Calu3 (cell line): ENCODE measurements at regions not wholly inside any gene's neighbourhood (a gene's known extent, or its start where the extent isn't known, plus 50 kb on each side); places are given as distances from the start of the nearest gene placed in this dataset.

Experiments used
- BruUV-seq: library from RNA; stranded (reverse); fragments of 400-500 nt; replicated peaks from 2 replicates; lab custom pipeline; 2021; lab: Mats Ljungman, UMichigan
- CTCF ChIA-PET: fragments of 300-600 bp; sonication (Branson Sonifier 250); formaldehyde crosslinking; loops from one replicate; lab custom pipeline; 2022; ENCODE audit warnings: antibody characterized with exemption; lab: Charles Lee
- DNase-seq: peaks from one replicate; pipeline ENCODE4 v3.0.0; 2022
- H3K27ac Mint-ChIP-seq: one replicate; pipeline ENCODE4 v1.8.0; 2022; ENCODE audit warnings: mixed read lengths; ENCODE audit not compliant: unreplicated experiment
- H3K27me3 Mint-ChIP-seq: one replicate; pipeline ENCODE4 v1.8.0; 2022; ENCODE audit warnings: mixed read lengths; ENCODE audit not compliant: unreplicated experiment
- H3K36me3 Mint-ChIP-seq: one replicate; pipeline ENCODE4 v1.8.0; 2022; ENCODE audit warnings: mild to moderate bottlenecking, moderate library complexity, mixed read lengths; ENCODE audit not compliant: insufficient read depth, unreplicated experiment
- H3K4me1 Mint-ChIP-seq: one replicate; pipeline ENCODE4 v1.8.0; 2022; ENCODE audit warnings: mild to moderate bottlenecking, low read depth, mixed read lengths; ENCODE audit not compliant: unreplicated experiment
- H3K4me3 Mint-ChIP-seq: one replicate; pipeline ENCODE4 v1.8.0; 2022; ENCODE audit warnings: mild to moderate bottlenecking, low read depth, moderate library complexity, mixed read lengths; ENCODE audit not compliant: unreplicated experiment
- H3K9me3 Mint-ChIP-seq: one replicate; pipeline ENCODE4 v1.8.0; 2022; ENCODE audit warnings: low read depth, mixed read lengths; ENCODE audit not compliant: unreplicated experiment
- intact Hi-C: fragments of 100-400 bp; cut with micrococcal nuclease; formaldehyde crosslinking; loops from one replicate; pipeline ENCODE4 v1.10.0; 2022; ENCODE audit not compliant: unreplicated experiment
- TF ChIP-seq, protein P1 (sequence below): fragments of 200-600 bp; IDR thresholded peaks from one replicate; pipeline ENCODE4 v1.8.0; 2022; ENCODE audit warnings: antibody characterized with exemption; ENCODE audit not compliant: unreplicated experiment

DNA sequence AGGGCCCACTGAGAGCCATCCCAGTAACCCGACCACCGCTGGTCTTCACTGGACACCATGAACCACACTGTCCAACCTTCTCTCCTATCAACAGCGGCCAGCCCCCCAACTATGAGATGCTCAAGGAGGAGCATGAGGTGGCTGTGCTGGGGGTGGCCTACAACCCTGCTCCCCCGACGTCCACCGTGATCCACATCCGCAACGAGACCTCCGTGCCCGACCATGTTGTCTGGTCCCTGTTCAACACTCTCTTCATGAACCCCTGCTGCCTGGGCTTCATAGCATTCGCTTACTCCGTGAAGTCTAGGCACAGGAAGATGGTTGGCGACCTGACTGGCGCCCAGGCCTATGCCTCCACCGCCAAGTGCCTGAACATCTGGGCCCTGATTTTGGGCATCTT lies 423.8 kb upstream of the EPHA5 start:
- DNase-seq = no peak
- H3K9me3 Mint-ChIP-seq = peaks cover 3% of the 10 kb centered on the region
- CTCF ChIA-PET = no interaction called here
- no TSS peak for BruUV-seq
- H3K36me3 Mint-ChIP-seq = no peaks in the 10 kb centered on the region
- TF ChIP-seq, protein P1, sequence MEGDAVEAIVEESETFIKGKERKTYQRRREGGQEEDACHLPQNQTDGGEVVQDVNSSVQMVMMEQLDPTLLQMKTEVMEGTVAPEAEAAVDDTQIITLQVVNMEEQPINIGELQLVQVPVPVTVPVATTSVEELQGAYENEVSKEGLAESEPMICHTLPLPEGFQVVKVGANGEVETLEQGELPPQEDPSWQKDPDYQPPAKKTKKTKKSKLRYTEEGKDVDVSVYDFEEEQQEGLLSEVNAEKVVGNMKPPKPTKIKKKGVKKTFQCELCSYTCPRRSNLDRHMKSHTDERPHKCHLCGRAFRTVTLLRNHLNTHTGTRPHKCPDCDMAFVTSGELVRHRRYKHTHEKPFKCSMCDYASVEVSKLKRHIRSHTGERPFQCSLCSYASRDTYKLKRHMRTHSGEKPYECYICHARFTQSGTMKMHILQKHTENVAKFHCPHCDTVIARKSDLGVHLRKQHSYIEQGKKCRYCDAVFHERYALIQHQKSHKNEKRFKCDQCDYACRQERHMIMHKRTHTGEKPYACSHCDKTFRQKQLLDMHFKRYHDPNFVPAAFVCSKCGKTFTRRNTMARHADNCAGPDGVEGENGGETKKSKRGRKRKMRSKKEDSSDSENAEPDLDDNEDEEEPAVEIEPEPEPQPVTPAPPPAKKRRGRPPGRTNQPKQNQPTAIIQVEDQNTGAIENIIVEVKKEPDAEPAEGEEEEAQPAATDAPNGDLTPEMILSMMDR = no peak
- H3K4me3 Mint-ChIP-seq = no peak overlapping the region
- intact Hi-C loops = no loop called here
- H3K4me1 Mint-ChIP-seq = no peaks in the 10 kb centered on the region
- H3K27me3 Mint-ChIP-seq = no peaks in the 10 kb centered on the region
- no peak overlapping the region for H3K27ac Mint-ChIP-seq

- CTCF ChIA-PET = no interaction called here
- Mint-ChIP-seq H3K4me3 (no peak overlapping the region), H3K36me3 (no peaks in the 10 kb centered on the region), H3K27ac (no peak overlapping the region), H3K9me3 (peaks cover 3% of the 10 kb centered on the region), H3K4me1 (no peaks in the 10 kb centered on the region), H3K27me3 (no peaks in the 10 kb centered on the region)
- BruUV-seq = no TSS peak
- DNase-seq = no peak
- intact Hi-C loops = no loop called here
- TF ChIP-seq, protein P1 = no peak
Observed at GRCh38 chr4:66091786-66092185, 421.5 kb upstream of the EPHA5 start.

DNA sequence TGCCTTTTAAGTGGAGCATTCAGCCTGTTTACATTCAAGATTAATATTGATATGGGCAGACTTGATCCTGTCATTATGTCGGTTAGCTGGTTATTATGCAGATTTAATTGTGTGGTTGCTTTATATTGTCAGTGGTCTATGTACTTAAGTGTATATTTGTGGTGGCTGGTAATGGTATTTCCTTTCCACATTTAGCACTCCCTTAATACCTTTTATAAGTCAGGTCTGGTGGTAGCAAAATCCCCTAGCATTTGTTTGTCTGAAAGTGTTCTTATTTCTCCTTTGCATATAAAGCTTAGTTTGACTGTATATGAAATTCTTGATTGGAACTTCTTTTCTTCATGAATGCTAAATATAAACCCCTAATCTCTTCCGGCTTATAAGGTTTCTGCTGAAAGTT lies 403.7 kb upstream of the EPHA5 start:
- H3K36me3 Mint-ChIP-seq = no peaks in the 10 kb centered on the region
- H3K27ac Mint-ChIP-seq = no peak overlapping the region

GRCh38 chr4:66071911-66072310 lies 401.6 kb upstream of the EPHA5 start:
- DNase-seq = no peak
- Mint-ChIP-seq H3K27me3 (no peaks in the 10 kb centered on the region), H3K4me3 (no peak overlapping the region), H3K36me3 (no peaks in the 10 kb centered on the region), H3K9me3 (peaks cover 9% of the 10 kb centered on the region), H3K27ac (no peak overlapping the region), H3K4me1 (no peaks in the 10 kb centered on the region)
- intact Hi-C loops = no loop called here
- CTCF ChIA-PET = no interaction called here
- BruUV-seq = no TSS peak
- TF ChIP-seq, protein P1 = no peak

More for the DNA sequence above, 403.7 kb upstream of the EPHA5 start:
- peaks cover 9% of the 10 kb centered on the region for H3K9me3 Mint-ChIP-seq
- H3K4me1 Mint-ChIP-seq = no peaks in the 10 kb centered on the region
- no peaks in the 10 kb centered on the region for H3K27me3 Mint-ChIP-seq
- no TSS peak for BruUV-seq
- CTCF ChIA-PET = no interaction called here
- intact Hi-C loops = no loop called here
- TF ChIP-seq, protein P1 = no peak
- no peak overlapping the region for H3K4me3 Mint-ChIP-seq
- no peak for DNase-seq
